GM18909 (cell line): ENCODE measurements at regions not wholly inside any gene's neighbourhood (a gene's known extent, or its start where the extent isn't known, plus 50 kb on each side); places are given as distances from the start of the nearest gene placed in this dataset.
"Not testable (repeated sequence)": the region's sequence is repeated elsewhere in the genome, so short reads cannot be mapped to it uniquely, and the experiment has no call there.

ENCODE experiments used
- ATAC-seq: cut with Tn5 transposase; IDR thresholded peaks from one replicate; pipeline ENCODE4 v1.9.1; 2021; ENCODE audit warnings: mild to moderate bottlenecking; ENCODE audit not compliant: unreplicated experiment, poor library complexity

- no peak for ATAC-seq
These were observed 217.8 kb downstream of the SHQ1 start for GRCh38 chr3:72630327-72630968.

GRCh38 chr3:72629191-72629631 lies 219.0 kb downstream of the SHQ1 start:
- peak; percentile 73 for ATAC-seq

- ATAC-seq = no peak
These were observed 220.2 kb downstream of the SHQ1 start for GRCh38 chr3:72628065-72628464.

- no peak for ATAC-seq
These were observed 221.0 kb downstream of the SHQ1 start for GRCh38 chr3:72627271-72627670.

- no peak for ATAC-seq
These were observed 222.5 kb downstream of the SHQ1 start for GRCh38 chr3:72625602-72626337.

GRCh38 chr3:72624656-72625055 lies 223.6 kb downstream of the SHQ1 start:
- no peak for ATAC-seq

- no peak for ATAC-seq
These were observed 229.5 kb downstream of the SHQ1 start for GRCh38 chr3:72618739-72619138.

GRCh38 chr3:72617424-72618024 lies 230.7 kb downstream of the SHQ1 start:
- ATAC-seq = no peak

GRCh38 chr3:72615776-72616175 lies 232.5 kb downstream of the SHQ1 start:
- no peak for ATAC-seq

GRCh38 chr3:72615182-72615581 lies 233.1 kb downstream of the SHQ1 start:
- no peak for ATAC-seq

GRCh38 chr3:72614394-72615074 lies 233.7 kb downstream of the SHQ1 start:
- ATAC-seq = no peak

GRCh38 chr3:72613871-72614270 lies 234.4 kb downstream of the SHQ1 start:
- ATAC-seq = no peak

- not testable (repeated sequence) for ATAC-seq
These were observed 239.1 kb downstream of the SHQ1 start for GRCh38 chr3:72609114-72609513.

GRCh38 chr3:72606005-72606800 lies 242.0 kb downstream of the SHQ1 start:
- no peak for ATAC-seq

GRCh38 chr3:72604328-72604727 lies 243.9 kb downstream of the SHQ1 start:
- ATAC-seq = no peak

- no peak for ATAC-seq
These were observed 246.1 kb downstream of the SHQ1 start for GRCh38 chr3:72601983-72602750.

GRCh38 chr3:72601060-72601459 lies 247.2 kb downstream of the SHQ1 start:
- ATAC-seq = no peak

GRCh38 chr3:72597756-72598195 lies 250.5 kb downstream of the SHQ1 start:
- no peak for ATAC-seq

- no peak for ATAC-seq
These were observed 251.2 kb downstream of the SHQ1 start for GRCh38 chr3:72597043-72597442.
